ENCODE measurements at regions not wholly inside any gene's neighbourhood (a gene's known extent, or its start where the extent isn't known, plus 50 kb on each side); places are given as distances from the start of the nearest gene placed in this dataset.

DNA sequence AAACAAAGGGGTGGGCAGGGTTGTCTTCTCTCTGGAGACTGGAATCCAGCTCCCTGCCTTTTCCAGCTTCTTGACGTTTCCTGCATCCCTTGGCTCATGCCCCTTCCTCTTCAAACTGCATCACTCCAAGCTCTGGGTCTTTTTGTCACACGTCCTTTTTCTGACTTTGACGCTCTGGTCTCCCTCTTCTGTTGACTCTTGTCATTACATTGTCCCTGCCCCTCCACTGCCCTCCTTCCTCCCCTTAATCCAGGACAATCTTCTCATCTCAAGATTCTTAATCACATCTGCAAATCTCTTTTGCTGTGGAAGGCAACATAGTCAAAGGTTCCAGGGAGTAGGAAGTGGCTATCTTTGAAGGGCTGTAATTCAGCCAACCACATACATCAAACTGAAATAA is 178.3 kb downstream of the TMA16 start:
- Histone ChIP-seq H4K91ac (replicated peaks; ENCODE audit: insufficient read length, low read length) (no peak overlapping the region), H3K23ac (ENCODE audit: insufficient read length) (no peak overlapping the region), H3K36me3 (ENCODE audit: control insufficient read depth in 2 of 4, insufficient read depth in 4 of 4, low read length in 3 of 4) (no peaks in the 10 kb centered on the region; a peak in 1 of 8 replicates), H2BK120ac (replicated peaks; ENCODE audit: low read depth, low read length) (no peak overlapping the region), H3K4me3 (ENCODE audit: extremely low read depth in 1 of 4, insufficient read depth in 2 of 4, low read depth in 3 of 4, low read length in 4 of 4) (no peak overlapping the region), H3K27ac (ENCODE audit: low read depth, low read length) (no peak overlapping the region), H4K8ac (ENCODE audit: extremely low read depth, insufficient read depth, low read length) (no peak overlapping the region), H3K27me3 (replicated peaks in 1 of 4; ENCODE audit: control insufficient read depth in 3 of 4, extremely low read depth in 1 of 4, insufficient read depth in 3 of 4, low read length in 3 of 4) (no peaks in the 10 kb centered on the region), H3K23me2 (ENCODE audit: low read depth, low read length) (no peaks in the 10 kb centered on the region), H3K9me3 (ENCODE audit: insufficient read depth in 2 of 2, low read depth in 1 of 2, low read length in 1 of 2) (no peaks in the 10 kb centered on the region), H3K56ac (replicated peaks; ENCODE audit: insufficient read length, low read depth, low read length) (no peak overlapping the region), H2AFZ (ENCODE audit: low read length) (no peak overlapping the region), H3K4me2 (ENCODE audit: insufficient read depth in 1 of 2, low read depth in 2 of 2, low read length in 2 of 2) (no peak overlapping the region), H2BK20ac (ENCODE audit: low read length) (no peak overlapping the region), H3K79me1 (ENCODE audit: low read depth, low read length) (no peaks in the 10 kb centered on the region), H4K20me1 (replicated peaks in 1 of 2; ENCODE audit: control insufficient read depth in 1 of 2, insufficient read depth in 2 of 2, low read length in 2 of 2) (no peaks in the 10 kb centered on the region), H4K5ac (ENCODE audit: insufficient read length, low read depth, low read length) (no peak overlapping the region), H2BK5ac (ENCODE audit: low read depth, low read length) (no peak overlapping the region), H2AK5ac (ENCODE audit: low read depth, low read length) (no peak overlapping the region), H2BK12ac (ENCODE audit: low read depth, low read length) (no peak overlapping the region), H3K4ac (replicated peaks; ENCODE audit: insufficient read length, low read depth, low read length) (no peak overlapping the region), H2BK15ac (ENCODE audit: low read length) (no peak overlapping the region), H3K9ac (replicated peaks in 1 of 4; ENCODE audit: extremely low read depth in 1 of 4, low read depth in 3 of 4, low read length in 3 of 4) (no peak overlapping the region), H3K18ac (ENCODE audit: extremely low read depth, low read length) (no peak overlapping the region), H3K4me1 (replicated peaks in 1 of 4; ENCODE audit: control insufficient read depth in 3 of 4, insufficient read depth in 4 of 4, low read length in 3 of 4) (no peaks in the 10 kb centered on the region), H3K14ac (ENCODE audit: insufficient read length) (no peak overlapping the region), H3K79me2 (ENCODE audit: control insufficient read depth in 1 of 2, insufficient read depth in 2 of 2, low read length in 2 of 2) (no peaks in the 10 kb centered on the region)
- no peak for DNase-seq (ENCODE audit: low read depth in 1 of 2, low spot score in 2 of 2)
- 89% methylated on average over 3 of the region's 3 CpGs; no CpG with 5 or more reads in 1 of the 2 experiments for WGBS, 2 experiments (ENCODE audit: extremely low coverage in 1 of 2, insufficient coverage in 1 of 2, insufficient read length in 1 of 2, insufficient replicate concordance in 2 of 2, low coverage in 1 of 2, low lambda C conversion rate in 2 of 2, missing lambda C conversion rate in 1 of 2)
- no peak for TF ChIP-seq RBBP5 (IDR thresholded peaks at IDR 0.05; ENCODE audit: borderline replicate concordance, low read depth, low read length)
- TF ChIP-seq, protein P1, sequence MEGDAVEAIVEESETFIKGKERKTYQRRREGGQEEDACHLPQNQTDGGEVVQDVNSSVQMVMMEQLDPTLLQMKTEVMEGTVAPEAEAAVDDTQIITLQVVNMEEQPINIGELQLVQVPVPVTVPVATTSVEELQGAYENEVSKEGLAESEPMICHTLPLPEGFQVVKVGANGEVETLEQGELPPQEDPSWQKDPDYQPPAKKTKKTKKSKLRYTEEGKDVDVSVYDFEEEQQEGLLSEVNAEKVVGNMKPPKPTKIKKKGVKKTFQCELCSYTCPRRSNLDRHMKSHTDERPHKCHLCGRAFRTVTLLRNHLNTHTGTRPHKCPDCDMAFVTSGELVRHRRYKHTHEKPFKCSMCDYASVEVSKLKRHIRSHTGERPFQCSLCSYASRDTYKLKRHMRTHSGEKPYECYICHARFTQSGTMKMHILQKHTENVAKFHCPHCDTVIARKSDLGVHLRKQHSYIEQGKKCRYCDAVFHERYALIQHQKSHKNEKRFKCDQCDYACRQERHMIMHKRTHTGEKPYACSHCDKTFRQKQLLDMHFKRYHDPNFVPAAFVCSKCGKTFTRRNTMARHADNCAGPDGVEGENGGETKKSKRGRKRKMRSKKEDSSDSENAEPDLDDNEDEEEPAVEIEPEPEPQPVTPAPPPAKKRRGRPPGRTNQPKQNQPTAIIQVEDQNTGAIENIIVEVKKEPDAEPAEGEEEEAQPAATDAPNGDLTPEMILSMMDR (IDR thresholded peaks at IDR 0.05; ENCODE audit: control extremely low read depth in 1 of 3, insufficient read depth in 1 of 3, low read depth in 1 of 3, low read length in 3 of 3) = peak in 1 of 3 experiments; percentile 21; a peak in 1 of 4 replicates
- CTCF ChIA-PET (ENCODE audit: partially characterized antibody) = interaction anchor here (1.0 to 4.2 kb wide), 7 partner anchors 8 to 119 kb away, joined by 3 to 41 read pairs (median 3); no protein-coding TSS in a partner anchor
- POLR2A ChIA-PET (ENCODE audit: partially characterized antibody) = no interaction called here
- no peak for FAIRE-seq

All from H1 (cell line).